KBM-7 (cell line): ENCODE measurements at regions not wholly inside any gene's neighbourhood (a gene's known extent, or its start where the extent isn't known, plus 50 kb on each side); places are given as distances from the start of the nearest gene placed in this dataset.

ENCODE experiments used
- DNase-seq: peaks from one replicate; pipeline ENCODE4 v3.0.0-alpha.2; 2015
- in situ Hi-C: fragments of 300-500 bp; cut with MboI; formaldehyde crosslinking; loops from 2 replicates; pipeline ENCODE4 v1.14.3; 2020; ENCODE audit warnings: low sequenced_read_pairs, low pct_unique_long_range_greater_than_20kb, mixed read lengths

- in situ Hi-C loops, result no loop called here
Measured at GRCh38 chr9:78860801-78861475, 564.0 kb downstream of the PSAT1 start.

GRCh38 chr9:78863531-78863930 lies 566.6 kb downstream of the PSAT1 start:
- in situ Hi-C loops, result no loop called here

More at GRCh38 chr9:78860801-78861475, 564.0 kb downstream of the PSAT1 start:
- no peak for DNase-seq

GRCh38 chr9:78865737-78866136 lies 568.8 kb downstream of the PSAT1 start:
- in situ Hi-C loops, result no loop called here
- DNase-seq, result no peak

More at GRCh38 chr9:78863531-78863930, 566.6 kb downstream of the PSAT1 start:
- DNase-seq, result no peak

- DNase-seq, result no peak
- in situ Hi-C loops, result no loop called here
Measured at GRCh38 chr9:78866207-78867132, 569.5 kb downstream of the PSAT1 start.

DNA sequence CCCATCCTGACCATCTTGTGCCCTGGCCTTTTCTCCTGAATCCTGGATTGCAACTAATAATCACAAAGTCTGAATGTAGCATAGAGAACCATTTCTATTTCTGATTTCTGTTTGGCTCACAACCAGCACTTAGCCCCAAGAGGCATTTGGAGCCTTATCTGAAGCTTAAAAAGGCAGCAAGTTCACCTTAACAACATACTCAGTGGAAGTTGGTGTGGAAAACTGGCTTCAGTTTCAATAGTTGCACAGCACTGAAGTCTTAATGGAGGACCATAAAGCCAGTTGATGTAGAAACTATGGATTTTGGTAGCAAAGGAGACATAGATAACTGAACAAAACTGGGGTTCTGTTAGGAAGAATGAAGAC lies 574.1 kb downstream of the PSAT1 start:
- in situ Hi-C loops, result no loop called here
- DNase-seq, result no peak

- no peak for DNase-seq
- in situ Hi-C loops, result no loop called here
Measured at GRCh38 chr9:78871452-78872331, 574.8 kb downstream of the PSAT1 start.

DNA sequence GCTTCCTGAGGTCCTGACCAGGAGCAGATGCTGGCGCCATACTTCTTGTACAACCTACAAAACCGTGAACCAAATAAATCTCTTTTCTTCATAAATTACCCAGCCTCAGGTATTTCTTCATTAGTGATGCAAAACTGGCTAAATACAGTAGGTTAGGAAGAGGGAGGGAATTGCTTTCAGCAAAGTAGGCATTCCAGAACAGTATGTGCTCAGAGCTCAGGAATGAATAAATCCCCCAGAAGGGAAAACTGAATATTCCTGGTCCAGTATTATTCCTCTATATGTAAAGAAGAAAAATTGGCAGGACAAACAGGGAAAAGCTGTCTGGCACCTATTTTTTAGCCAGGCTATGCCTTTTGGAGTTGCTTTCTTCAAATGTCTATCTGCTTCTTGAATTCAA lies 577.1 kb downstream of the PSAT1 start:
- no peak for DNase-seq
- in situ Hi-C loops, result no loop called here

DNA sequence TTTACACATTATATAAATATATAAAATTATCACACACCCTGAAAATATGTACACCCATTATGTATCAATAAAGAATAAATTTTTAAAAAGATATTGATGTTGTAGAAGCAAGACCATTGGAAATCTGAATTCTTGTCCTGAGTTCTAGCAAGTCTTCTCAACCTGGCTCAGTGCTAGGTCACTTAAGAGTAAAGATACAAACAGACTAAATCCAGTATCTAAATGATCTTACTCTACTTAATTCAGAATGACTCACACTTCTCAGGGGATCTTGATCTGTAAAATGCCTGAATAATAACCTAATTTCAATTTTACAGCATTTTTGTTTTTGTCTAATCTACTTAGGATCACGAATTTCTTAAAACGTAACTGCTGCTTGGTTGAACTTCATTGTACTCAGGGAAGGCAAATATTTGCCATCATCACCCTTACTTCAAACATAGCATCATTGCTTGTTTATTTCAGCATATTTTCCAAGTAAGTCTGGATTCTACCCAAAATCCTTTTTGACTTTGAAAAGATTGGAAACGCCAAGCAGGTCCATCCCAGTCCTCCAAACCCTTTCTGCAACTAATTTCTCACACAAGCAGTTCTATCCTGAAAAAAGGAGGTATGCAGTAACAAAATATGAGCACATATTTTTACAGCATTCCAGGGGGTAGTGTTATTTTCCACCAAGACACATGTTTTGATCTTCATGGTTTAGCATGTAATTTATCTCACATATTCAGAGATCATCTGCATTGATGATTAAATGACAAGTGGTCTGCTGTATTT lies 582.6 kb downstream of the PSAT1 start:
- DNase-seq, result no peak
- in situ Hi-C loops, result no loop called here

GRCh38 chr9:78881295-78881694 lies 584.4 kb downstream of the PSAT1 start:
- in situ Hi-C loops, result no loop called here
- no peak for DNase-seq

- in situ Hi-C loops, result no loop called here
- DNase-seq, result no peak
Measured at GRCh38 chr9:78882481-78882880, 585.6 kb downstream of the PSAT1 start.

DNA sequence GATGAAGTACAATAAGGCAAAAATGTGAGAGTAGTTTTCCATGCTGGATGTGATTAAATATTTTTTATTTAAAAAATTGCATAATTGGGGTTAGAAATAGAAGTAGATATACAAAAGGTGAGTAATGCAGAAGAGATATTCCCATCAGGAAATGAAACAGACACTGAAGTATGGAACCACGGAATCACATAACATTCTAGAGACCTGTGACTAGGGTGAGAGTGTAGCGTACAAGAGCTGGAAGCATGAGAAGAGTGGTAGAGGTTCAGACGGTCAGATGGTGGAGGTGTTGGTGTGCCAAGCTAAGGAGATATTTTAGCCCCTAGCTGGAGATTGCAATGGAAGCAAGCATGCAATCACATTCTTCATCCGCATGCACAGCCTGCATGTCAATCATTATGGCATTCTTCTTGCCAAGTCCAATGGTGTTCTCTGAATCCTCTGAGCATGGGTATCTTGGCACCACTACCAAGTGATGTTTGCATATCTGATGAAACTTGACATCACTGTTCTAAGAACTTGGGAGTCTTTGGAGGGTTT lies 587.8 kb downstream of the PSAT1 start:
- in situ Hi-C loops, result no loop called here
- DNase-seq, result no peak

DNA sequence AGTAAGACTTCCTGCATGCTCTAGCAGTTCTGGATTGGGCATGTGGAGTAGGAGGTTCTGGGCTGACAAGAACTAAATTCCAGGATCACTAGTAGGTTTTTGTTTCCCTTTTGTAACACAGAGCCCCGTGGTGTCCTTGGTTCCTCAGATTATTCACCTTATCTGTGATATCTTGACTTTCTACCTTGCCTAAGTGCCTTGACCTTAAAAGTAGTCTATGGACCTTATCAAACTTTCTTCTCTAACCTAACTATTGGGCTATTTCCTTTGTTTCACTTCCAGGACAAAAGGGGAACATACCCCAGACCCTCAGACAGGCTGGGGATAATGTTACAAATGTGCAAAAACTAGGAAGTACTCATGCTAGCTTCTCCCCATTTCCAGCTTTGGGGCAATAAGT lies 595.3 kb downstream of the PSAT1 start:
- in situ Hi-C loops, result no loop called here
- DNase-seq, result no peak

GRCh38 chr9:78892769-78893168 lies 595.8 kb downstream of the PSAT1 start:
- in situ Hi-C loops, result no loop called here
- DNase-seq, result no peak

DNA sequence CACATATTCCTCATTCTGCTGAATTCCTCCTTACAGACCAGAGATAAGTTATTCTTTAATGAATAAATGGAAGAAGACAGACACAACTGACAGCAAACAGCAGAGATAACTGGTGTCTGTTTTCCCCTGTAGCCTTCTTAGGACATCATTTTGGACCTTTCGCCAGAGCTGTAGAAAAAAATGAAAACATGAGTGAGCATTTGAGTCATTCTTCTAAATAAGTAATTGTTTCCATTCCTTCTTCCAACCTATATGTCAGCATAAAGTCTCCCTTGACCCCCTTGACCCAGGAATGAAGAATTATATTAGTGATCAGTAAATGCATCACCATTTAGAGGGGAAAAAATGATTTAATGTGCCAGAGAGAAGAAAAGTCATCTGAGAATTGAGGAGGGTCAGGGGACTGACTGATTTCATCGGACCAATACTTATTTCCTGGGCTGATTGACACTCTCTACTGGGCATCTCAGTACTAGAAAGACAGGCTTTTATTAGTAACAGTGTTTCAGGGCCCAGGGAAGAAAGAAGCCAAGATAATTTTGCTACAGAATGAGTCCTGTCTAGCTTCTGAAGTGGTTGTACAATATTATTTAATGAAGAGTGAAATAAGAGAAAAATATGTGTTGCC lies 597.0 kb downstream of the PSAT1 start:
- in situ Hi-C loops, result no loop called here

GRCh38 chr9:78896479-78896878 lies 599.6 kb downstream of the PSAT1 start:
- in situ Hi-C loops, result no loop called here
- no peak for DNase-seq

More for the DNA sequence above, 597.0 kb downstream of the PSAT1 start:
- DNase-seq, result no peak

- in situ Hi-C loops, result no loop called here
- no peak for DNase-seq
Measured at GRCh38 chr9:78898234-78898633, 601.3 kb downstream of the PSAT1 start.

- in situ Hi-C loops, result no loop called here
- no peak for DNase-seq
Measured at GRCh38 chr9:78899006-78899405, 602.1 kb downstream of the PSAT1 start.

GRCh38 chr9:78900500-78900899 lies 603.6 kb downstream of the PSAT1 start:
- in situ Hi-C loops, result no loop called here
- no peak for DNase-seq
